PC-9 (cell line): ENCODE measurements at regions not wholly inside any gene's neighbourhood (a gene's known extent, or its start where the extent isn't known, plus 50 kb on each side); places are given as distances from the start of the nearest gene placed in this dataset.

Experiments used
- BruUV-seq: library from RNA; stranded (reverse); fragments of 400-500 nt; replicated peaks from 2 replicates; lab custom pipeline; 2021; lab: Mats Ljungman, UMichigan
- CTCF ChIA-PET: fragments of 300-600 bp; sonication (Branson Sonifier 250); formaldehyde crosslinking; loops from one replicate; lab custom pipeline; 2022; ENCODE audit warnings: antibody characterized with exemption; lab: Charles Lee
- POLR2A ChIA-PET: fragments of 300-600 bp; sonication (Branson Sonifier 250); formaldehyde crosslinking; loops from one replicate; lab custom pipeline; 2022; ENCODE audit warnings: antibody characterized with exemption; ENCODE audit not compliant: unreplicated experiment; lab: Charles Lee
- DNase-seq, 2 experiments: peaks; one replicate each; pipeline versions ENCODE4 v3.0.0 to v3.0.0-alpha.2; 2015 to 2022; ENCODE audit warnings: mixed read lengths in 1 of 2
- H2AFZ ChIP-seq: fragments of 200-600 bp; sonication (generic); 2 replicates; pipeline ENCODE4 v1.8.1; 2017; ENCODE audit warnings: antibody characterized with exemption
- H3F3A ChIP-seq: fragments of 200-600 bp; sonication (generic); 2 replicates; pipeline ENCODE4 v1.8.1; 2017; ENCODE audit warnings: antibody characterized with exemption, mild to moderate bottlenecking, low read depth; ENCODE audit not compliant: insufficient read depth
- H3K27ac ChIP-seq: fragments of 200-600 bp; sonication (generic); 2 replicates; pipeline ENCODE4 v1.6.1; 2016; ENCODE audit warnings: mixed run types
- H3K27me3 ChIP-seq: fragments of 200-600 bp; sonication (generic); 2 replicates; pipeline ENCODE4 v1.6.1; 2016; ENCODE audit warnings: low read depth, mixed run types; ENCODE audit not compliant: insufficient read depth
- H3K36me3 ChIP-seq: fragments of 200-600 bp; sonication (generic); 2 replicates; pipeline ENCODE4 v1.6.1; 2016; ENCODE audit warnings: low read depth, mixed run types
- H3K4me1 ChIP-seq: fragments of 200-600 bp; sonication (generic); replicated peaks from 2 replicates; pipeline ENCODE4 v1.6.1; 2016; ENCODE audit warnings: mixed run types; ENCODE audit not compliant: insufficient read depth
- H3K4me2 ChIP-seq: fragments of 200-600 bp; sonication (generic); 2 replicates; pipeline ENCODE4 v1.6.1; 2017; ENCODE audit warnings: mixed run types
- H3K4me3 ChIP-seq: fragments of 200-600 bp; sonication (generic); 2 replicates; pipeline ENCODE4 v1.6.1; 2016; ENCODE audit warnings: mixed run types
- H3K79me2 ChIP-seq: fragments of 200-600 bp; sonication (generic); 2 replicates; pipeline ENCODE4 v1.6.1; 2017; ENCODE audit warnings: low read depth, mixed run types
- H3K9me2 ChIP-seq: fragments of 200-600 bp; sonication (generic); 2 replicates; pipeline ENCODE4 v1.8.1; 2017; ENCODE audit warnings: mild to moderate bottlenecking; ENCODE audit not compliant: insufficient read depth
- H3K9me3 ChIP-seq: fragments of 200-600 bp; sonication (generic); 2 replicates; pipeline ENCODE4 v1.8.1; 2016; ENCODE audit warnings: low read depth; ENCODE audit not compliant: insufficient read depth
- H4K20me1 ChIP-seq: fragments of 200-600 bp; sonication (generic); 2 replicates; pipeline ENCODE4 v1.8.1; 2017; ENCODE audit not compliant: insufficient read depth
- CTCF ChIP-seq: fragments of 200-600 bp; sonication (generic); conservative IDR thresholded peaks from 2 replicates; pipeline ENCODE4 v1.6.1; 2017; ENCODE audit warnings: mixed run types, antibody characterized with exemption, mild to moderate bottlenecking, moderate library complexity
- EZH2 ChIP-seq: fragments of 200-600 bp; sonication (generic); IDR thresholded peaks from 2 replicates; pipeline ENCODE4 v1.8.0; 2017; ENCODE audit warnings: antibody characterized with exemption, low read depth
- intact Hi-C: fragments of 100-400 bp; cut with micrococcal nuclease; formaldehyde crosslinking; loops from one replicate; pipeline ENCODE4 v1.10.0; 2022; ENCODE audit not compliant: unreplicated experiment

- H3K27me3 ChIP-seq = no peaks in the 10 kb centered on the region
- no TSS peak for BruUV-seq
- no peaks in the 10 kb centered on the region for H4K20me1 ChIP-seq
- no peak for TF ChIP-seq EZH2
- no peaks in the 10 kb centered on the region for H3K9me2 ChIP-seq
- no peak for DNase-seq
- no peaks in the 10 kb centered on the region for H3K36me3 ChIP-seq
- no peak overlapping the region for H3K4me2 ChIP-seq
- no peak overlapping the region for H3K27ac ChIP-seq
- intact Hi-C loops = no loop called here
- ChIA-PET POLR2A (interaction anchor here (0.6 kb wide), 1 partner anchor 172 kb away, joined by 3 read pairs; no protein-coding TSS in a partner anchor), CTCF (no interaction called here)
- no peaks in the 10 kb centered on the region for H3F3A ChIP-seq
- H3K79me2 ChIP-seq = no peaks in the 10 kb centered on the region
- no peaks in the 10 kb centered on the region for H3K4me1 ChIP-seq
- H2AFZ ChIP-seq = no peak overlapping the region
- no peak overlapping the region for H3K4me3 ChIP-seq
- H3K9me3 ChIP-seq = no peaks in the 10 kb centered on the region
Measured at GRCh38 chr20:17140894-17141293, 85.9 kb upstream of the PCSK2 start.

GRCh38 chr20:17141568-17141967 is 85.3 kb upstream of the PCSK2 start:
- H3K79me2 ChIP-seq = no peaks in the 10 kb centered on the region
- H3K4me3 ChIP-seq = no peak overlapping the region
- no peaks in the 10 kb centered on the region for H3K4me1 ChIP-seq
- H3K27me3 ChIP-seq = no peaks in the 10 kb centered on the region
- no peak overlapping the region for H3K27ac ChIP-seq
- H3K4me2 ChIP-seq = no peak overlapping the region
- H4K20me1 ChIP-seq = no peaks in the 10 kb centered on the region
- H3F3A ChIP-seq = no peaks in the 10 kb centered on the region
- no peak for TF ChIP-seq CTCF
- no peaks in the 10 kb centered on the region for H3K9me2 ChIP-seq
- intact Hi-C loops = no loop called here
- H2AFZ ChIP-seq = no peak overlapping the region
- POLR2A ChIA-PET = no interaction called here
- CTCF ChIA-PET = no interaction called here
- BruUV-seq = no TSS peak
- H3K36me3 ChIP-seq = no peaks in the 10 kb centered on the region
- no peak for DNase-seq
- H3K9me3 ChIP-seq = no peaks in the 10 kb centered on the region

- no TSS peak for BruUV-seq
- CTCF ChIA-PET = no interaction called here
Measured at GRCh38 chr20:17142666-17143065, 84.2 kb upstream of the PCSK2 start.

More at GRCh38 chr20:17142666-17143065, 84.2 kb upstream of the PCSK2 start:
- no peak overlapping the region for H2AFZ ChIP-seq
- H3K27me3 ChIP-seq = no peaks in the 10 kb centered on the region
- intact Hi-C loops = no loop called here
- H3K79me2 ChIP-seq = no peaks in the 10 kb centered on the region
- no peak overlapping the region for H3K27ac ChIP-seq
- H3K4me3 ChIP-seq = no peak overlapping the region
- H3K9me3 ChIP-seq = no peaks in the 10 kb centered on the region
- H3K4me2 ChIP-seq = no peak overlapping the region
- no peaks in the 10 kb centered on the region for H3F3A ChIP-seq
- H4K20me1 ChIP-seq = no peaks in the 10 kb centered on the region
- H3K36me3 ChIP-seq = no peaks in the 10 kb centered on the region
- H3K9me2 ChIP-seq = no peaks in the 10 kb centered on the region
- POLR2A ChIA-PET = interaction anchor here (0.8 kb wide), 1 partner anchor 21 kb away, joined by 12 read pairs; no protein-coding TSS in a partner anchor
- DNase-seq = no peak
- no peak for TF ChIP-seq EZH2
- no peak for TF ChIP-seq CTCF
- no peaks in the 10 kb centered on the region for H3K4me1 ChIP-seq
